Esophagus squamous epithelium (tissue), 5 donors: ENCODE measurements at regions not wholly inside any gene's neighbourhood (a gene's known extent, or its start where the extent isn't known, plus 50 kb on each side); places are given as distances from the start of the nearest gene placed in this dataset.

ENCODE experiments used
- DNase-seq: peaks from one replicate; lab custom pipeline; 2025; lab: John Stamatoyannopoulos, UW
- H3K27ac ChIP-seq, 4 donors: fragments of 200-600 bp; sonication (generic); one replicate each; pipeline ENCODE4 v1.5.1; 2016 to 2019; ENCODE audit warnings: mild to moderate bottlenecking in 1 of 4
- H3K27me3 ChIP-seq, 4 donors: fragments of 200-600 bp; sonication (generic); 1 replicate in 3 of 4; 2 replicates in 1 of 4; pipeline versions ENCODE4 v1.5.1 to v1.6.0; 2017 to 2021; ENCODE audit warnings: antibody characterized with exemption in 1 of 4
- H3K36me3 ChIP-seq, 3 donors: fragments of 200-600 bp; sonication (generic); one replicate each; pipeline ENCODE4 v1.5.1; 2016 to 2019
- H3K4me1 ChIP-seq, 3 donors: fragments of 200-600 bp; sonication (generic); one replicate each; pipeline ENCODE4 v1.5.1; 2017 to 2019
- H3K4me3 ChIP-seq, 4 donors: fragments of 200-600 bp; sonication (generic); 1 replicate in 3 of 4; 2 replicates in 1 of 4; pipeline ENCODE4 v1.5.1; 2016 to 2019; ENCODE audit warnings: mild to moderate bottlenecking in 2 of 4, moderate library complexity in 1 of 4
- H3K9me3 ChIP-seq, 3 donors: fragments of 200-600 bp; sonication (generic); one replicate each; pipeline ENCODE4 v1.5.1; 2016 to 2019
- CTCF ChIP-seq, 6 experiments: fragments of 450-650 bp in 4 of 6; fragments of 200-600 bp in 2 of 6; sonication (generic) in 2 of 6; IDR thresholded peaks; one replicate each; pipeline ENCODE4 v1.5.1; 2016 to 2019; ENCODE audit warnings: antibody characterized with exemption in 6 of 6, mild to moderate bottlenecking in 4 of 6, moderate library complexity in 4 of 6
- POLR2A ChIP-seq, 4 donors: fragments of 450-650 bp; IDR thresholded peaks; one replicate each; pipeline ENCODE4 v1.6.1; 2017; ENCODE audit warnings: antibody characterized with exemption in 4 of 4, mild to moderate bottlenecking in 4 of 4, moderate library complexity in 3 of 4
- WGBS, 2 donors: methylation state at CpG; one replicate each; pipeline ENCODE4 v1.1.5; 2018; 5-methylcytosine and 5-hydroxymethylcytosine counted together
- intact Hi-C: fragments of 100-400 bp; cut with DNase I; formaldehyde crosslinking; loops from one replicate; pipeline ENCODE4 v1.15.0; 2022
- donor health status: DM: yes; HTN: yes; CAD: no.

GRCh38 chr12:46457958-46458357 lies 85.4 kb upstream of the SLC38A2 start:
- TF ChIP-seq CTCF (IDR thresholded peaks at IDR 0.05) (no peak), POLR2A (IDR thresholded peaks at IDR 0.05) (no peak)
- no peak for DNase-seq
- Histone ChIP-seq H3K27ac (no peak overlapping the region), H3K4me1 (peaks cover 18 to 86% (median 29%) of the 10 kb centered on the region in 3 donors), H3K4me3 (no peak overlapping the region), H3K9me3 (no peaks in the 10 kb centered on the region), H3K36me3 (no peaks in the 10 kb centered on the region), H3K27me3 (no peaks in the 10 kb centered on the region)
- WGBS, 2 donors: 97 to 98% methylated on average over 2 of the region's 2 CpGs
- intact Hi-C loops: no loop called here

GRCh38 chr12:46456356-46457334 lies 84.1 kb upstream of the SLC38A2 start:
- no peaks in the 10 kb centered on the region for H3K36me3 ChIP-seq
- H3K27me3 ChIP-seq: no peaks in the 10 kb centered on the region
- DNase-seq: no peak
- no peak overlapping the region for H3K4me3 ChIP-seq
- H3K9me3 ChIP-seq: no peaks in the 10 kb centered on the region
- intact Hi-C loops: no loop called here
- 72 to 73% methylated on average over 5 of the region's 5 CpGs for WGBS, 2 donors
- peaks cover 11 to 86% (median 24%) of the 10 kb centered on the region in 3 donors for H3K4me1 ChIP-seq
- TF ChIP-seq CTCF (IDR thresholded peaks at IDR 0.05) (no peak), POLR2A (IDR thresholded peaks at IDR 0.05) (no peak)
- peak overlapping the region in 3 of 4 donors; percentile 38 to 45 (median 40) for H3K27ac ChIP-seq

- H3K9me3 ChIP-seq: no peaks in the 10 kb centered on the region
These were observed 83.2 kb upstream of the SLC38A2 start for GRCh38 chr12:46455648-46456352.

GRCh38 chr12:46454981-46455380 lies 82.4 kb upstream of the SLC38A2 start:
- Histone ChIP-seq H3K9me3 (no peaks in the 10 kb centered on the region), H3K4me3 (no peak overlapping the region), H3K27ac (peak overlapping the region in 1 of 4 donors; percentile 53), H3K27me3 (no peaks in the 10 kb centered on the region), H3K36me3 (no peaks in the 10 kb centered on the region), H3K4me1 (peaks cover 9 to 84% (median 26%) of the 10 kb centered on the region in 3 donors)
- no peak for DNase-seq
- 73 to 78% methylated on average over 1 of the region's 1 CpG for WGBS, 2 donors
- TF ChIP-seq CTCF (IDR thresholded peaks at IDR 0.05) (no peak), POLR2A (IDR thresholded peaks at IDR 0.05) (no peak)
- intact Hi-C loops: no loop called here

More at GRCh38 chr12:46455648-46456352, 83.2 kb upstream of the SLC38A2 start:
- peak overlapping the region in 3 of 4 donors; percentile 38 to 53 (median 40) for H3K27ac ChIP-seq
- no peaks in the 10 kb centered on the region for H3K27me3 ChIP-seq
- no peak for DNase-seq
- peaks cover 9 to 84% (median 20%) of the 10 kb centered on the region in 3 donors for H3K4me1 ChIP-seq
- H3K36me3 ChIP-seq: no peaks in the 10 kb centered on the region
- WGBS, 2 donors: 40 to 45% methylated on average over 1 of the region's 1 CpG
- TF ChIP-seq POLR2A (IDR thresholded peaks at IDR 0.05): no peak
- TF ChIP-seq CTCF (IDR thresholded peaks at IDR 0.05): no peak
- intact Hi-C loops: no loop called here
- no peak overlapping the region for H3K4me3 ChIP-seq
